GM12891 (cell line): ENCODE measurements at regions not wholly inside any gene's neighbourhood (a gene's known extent, or its start where the extent isn't known, plus 50 kb on each side); places are given as distances from the start of the nearest gene placed in this dataset.

Experiments used
- POLR2A ChIP-seq: IDR thresholded peaks from 2 replicates; pipeline ENCODE4 v1.6.1; 2011; ENCODE audit warnings: low read depth, low read length, control low read depth
- SPI1 ChIP-seq: IDR thresholded peaks from 2 replicates; pipeline ENCODE4 v1.6.1; 2011; ENCODE audit warnings: low read depth, low read length, control low read depth

DNA sequence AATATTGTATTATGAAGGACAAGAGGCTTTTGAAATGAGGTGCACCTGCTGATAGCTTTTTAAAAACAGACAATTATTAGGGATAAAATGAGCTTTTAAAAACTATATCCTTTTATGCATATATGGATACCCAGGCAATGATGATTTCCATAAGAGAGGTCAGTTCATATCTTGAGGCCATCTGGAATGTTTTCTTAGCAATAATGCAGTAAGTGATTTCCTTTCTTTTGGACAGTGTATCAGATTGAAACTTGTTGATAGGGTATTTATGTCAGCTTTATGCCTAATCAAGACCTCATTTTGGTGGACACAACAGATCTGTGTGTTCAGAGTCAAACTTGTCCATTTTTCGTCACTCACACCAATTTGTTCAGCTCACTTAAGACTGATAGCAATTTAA lies 413.5 kb upstream of the WWC1 start:
- no peak for TF ChIP-seq POLR2A
- no peak for TF ChIP-seq SPI1
